Fibroblast of pulmonary artery (primary cell): ENCODE measurements at regions not wholly inside any gene's neighbourhood (a gene's known extent, or its start where the extent isn't known, plus 50 kb on each side); places are given as distances from the start of the nearest gene placed in this dataset.

Experiments
- DNase-seq: peaks from one replicate; pipeline ENCODE4 v3.0.0-alpha.2; 2010; ENCODE audit warnings: low read depth
- H3K4me3 ChIP-seq: replicated peaks from 2 replicates; pipeline ENCODE4 v1.5.1; 2011; ENCODE audit warnings: low read depth, mild to moderate bottlenecking, control low read depth, low read length, moderate library complexity
- CTCF ChIP-seq: IDR thresholded peaks from 2 replicates; pipeline ENCODE4 v1.5.1; 2011; ENCODE audit warnings: mild to moderate bottlenecking, control low read depth, low read length, inconsistent platforms; ENCODE audit errors: missing control alignments

GRCh38 chr10:131656009-131656408, 244.8 kb upstream of the PPP2R2D start:
- no peak for TF ChIP-seq CTCF
- H3K4me3 ChIP-seq, result no peak overlapping the region
- no peak for DNase-seq

GRCh38 chr10:131656431-131656841, 244.4 kb upstream of the PPP2R2D start:
- DNase-seq, result no peak
- no peak for TF ChIP-seq CTCF
- H3K4me3 ChIP-seq, result no peak overlapping the region

GRCh38 chr10:131657318-131657984, 243.4 kb upstream of the PPP2R2D start:
- no peak for TF ChIP-seq CTCF
- H3K4me3 ChIP-seq, result no peak overlapping the region
- no peak for DNase-seq

GRCh38 chr10:131657985-131658330, 242.8 kb upstream of the PPP2R2D start:
- DNase-seq, result no peak
- TF ChIP-seq CTCF, result no peak
- H3K4me3 ChIP-seq, result no peak overlapping the region

- no peak for TF ChIP-seq CTCF
- no peak for DNase-seq
- no peak overlapping the region for H3K4me3 ChIP-seq
Observed at GRCh38 chr10:131658476-131659110, 242.2 kb upstream of the PPP2R2D start.

GRCh38 chr10:131660427-131660826, 240.4 kb upstream of the PPP2R2D start:
- no peak for TF ChIP-seq CTCF
- no peak overlapping the region for H3K4me3 ChIP-seq
- no peak for DNase-seq

GRCh38 chr10:131662851-131663250, 238.0 kb upstream of the PPP2R2D start:
- DNase-seq, result no peak
- TF ChIP-seq CTCF, result no peak

More at GRCh38 chr10:131662851-131663250, 238.0 kb upstream of the PPP2R2D start:
- H3K4me3 ChIP-seq, result no peak overlapping the region
